Natural killer cell (primary cell): ENCODE measurements at regions not wholly inside any gene's neighbourhood (a gene's known extent, or its start where the extent isn't known, plus 50 kb on each side); places are given as distances from the start of the nearest gene placed in this dataset.

Experiments used
- ATAC-seq, 3 donors: fragments of 150-1000 bp in 2 of 3; fragments of 200-7000 bp in 1 of 3; cut with Tn5 transposase; 1 replicate in 1 of 3; 2 replicates in 2 of 3; pipeline ENCODE4 v1.10.0; 2021; ENCODE audit warnings: mild to moderate bottlenecking in 2 of 3, moderate library complexity in 2 of 3
- DNase-seq, 2 donors: peaks; one replicate each; pipeline versions ENCODE4 v3.0.0 to v3.0.0-alpha.2; 2013 to 2021; ENCODE audit warnings: mixed read lengths in 1 of 2
- H3K27ac ChIP-seq: one replicate; pipeline ENCODE4 v1.5.1; 2013; ENCODE audit warnings: mild to moderate bottlenecking, low read length
- H3K27me3 ChIP-seq: one replicate; pipeline ENCODE4 v1.6.1; 2013; ENCODE audit warnings: low read length; ENCODE audit not compliant: control insufficient read depth, insufficient read depth
- H3K36me3 ChIP-seq: one replicate; pipeline ENCODE4 v1.6.1; 2013; ENCODE audit warnings: low read length; ENCODE audit not compliant: control insufficient read depth, insufficient read depth
- H3K4me1 ChIP-seq: one replicate; pipeline ENCODE4 v1.6.1; 2013; ENCODE audit warnings: low read length; ENCODE audit not compliant: control insufficient read depth, insufficient read depth
- H3K4me3 ChIP-seq: one replicate; pipeline ENCODE4 v1.5.1; 2013; ENCODE audit warnings: low read length
- H3K9me3 ChIP-seq: one replicate; pipeline ENCODE4 v1.6.1; 2013; ENCODE audit warnings: low read length; ENCODE audit not compliant: control insufficient read depth, insufficient read depth
- H3K27ac Mint-ChIP-seq, 2 donors: one replicate each; pipeline ENCODE4 v1.8.0; 2022; ENCODE audit warnings: mild to moderate bottlenecking in 2 of 2, mixed read lengths in 2 of 2, moderate library complexity in 1 of 2
- H3K27me3 Mint-ChIP-seq, 2 donors: one replicate each; pipeline ENCODE4 v1.8.0; 2022; ENCODE audit warnings: low read depth in 2 of 2, mixed read lengths in 2 of 2
- H3K36me3 Mint-ChIP-seq: one replicate; pipeline ENCODE4 v1.8.0; 2022; ENCODE audit warnings: mixed read lengths
- H3K4me1 Mint-ChIP-seq, 2 donors: one replicate each; pipeline ENCODE4 v1.8.0; 2022; ENCODE audit warnings: mixed read lengths in 2 of 2
- H3K4me3 Mint-ChIP-seq: one replicate; pipeline ENCODE4 v1.8.0; 2022; ENCODE audit warnings: mild to moderate bottlenecking, moderate library complexity, mixed read lengths
- H3K9me3 Mint-ChIP-seq, 2 donors: one replicate each; pipeline ENCODE4 v1.8.0; 2022; ENCODE audit warnings: mixed read lengths in 2 of 2
- CTCF ChIP-seq: fragments of 200-600 bp; IDR thresholded peaks from one replicate; pipeline ENCODE4 v1.8.0; 2022; ENCODE audit warnings: antibody characterized with exemption
- WGBS: methylation state at CpG from one replicate; pipeline ENCODE4 v1.1.7; 2013; ENCODE audit warnings: missing lambda C conversion rate; ENCODE audit not compliant: insufficient coverage; 5-methylcytosine and 5-hydroxymethylcytosine counted together
- intact Hi-C: fragments of 100-400 bp; cut with micrococcal nuclease; formaldehyde crosslinking; loops from one replicate; pipeline ENCODE4 v1.14.2; 2022

- Mint-ChIP-seq H3K4me3 (no peak overlapping the region), H3K4me1 (no peaks in the 10 kb centered on the region), H3K27ac (no peak overlapping the region), H3K27me3 (no peaks in the 10 kb centered on the region), H3K36me3 (no peaks in the 10 kb centered on the region), H3K9me3 (no peaks in the 10 kb centered on the region)
- no peak for ATAC-seq
- WGBS = 91% methylated on average over 34 of the region's 34 CpGs
- no peaks in the 10 kb centered on the region for H3K4me1 ChIP-seq
- TF ChIP-seq CTCF = no peak
- H3K9me3 ChIP-seq = no peaks in the 10 kb centered on the region
- no peak for DNase-seq
- H3K4me3 ChIP-seq = no peak overlapping the region
- no peak overlapping the region for H3K27ac ChIP-seq
- intact Hi-C loops = no loop called here
- H3K36me3 ChIP-seq = no peaks in the 10 kb centered on the region
- H3K27me3 ChIP-seq = no peaks in the 10 kb centered on the region
These were observed 81.6 kb downstream of the PHETA1 start for GRCh38 chr12:111287125-111287900.

- WGBS = 88% methylated on average over 5 of the region's 5 CpGs
These were observed 83.7 kb downstream of the PHETA1 start for GRCh38 chr12:111285200-111285599.

GRCh38 chr12:111284709-111285108 lies 84.2 kb downstream of the PHETA1 start:
- Mint-ChIP-seq H3K27ac (no peak overlapping the region), H3K36me3 (no peaks in the 10 kb centered on the region), H3K4me3 (no peak overlapping the region), H3K4me1 (no peaks in the 10 kb centered on the region), H3K9me3 (peaks cover 0 to 3% of the 10 kb centered on the region in 2 donors), H3K27me3 (peaks cover 0 to 4% of the 10 kb centered on the region in 2 donors)
- Histone ChIP-seq H3K9me3 (peaks cover 8% of the 10 kb centered on the region), H3K27me3 (no peaks in the 10 kb centered on the region), H3K36me3 (no peaks in the 10 kb centered on the region), H3K27ac (no peak overlapping the region), H3K4me3 (no peak overlapping the region), H3K4me1 (no peaks in the 10 kb centered on the region)
- 73% methylated on average over 11 of the region's 11 CpGs for WGBS
- intact Hi-C loops = no loop called here
- DNase-seq (no peak), ATAC-seq (no peak)
- no peak for TF ChIP-seq CTCF

More at GRCh38 chr12:111285200-111285599, 83.7 kb downstream of the PHETA1 start:
- ATAC-seq (no peak), DNase-seq (no peak)
- Histone ChIP-seq H3K9me3 (peaks cover 8% of the 10 kb centered on the region), H3K4me3 (no peak overlapping the region), H3K4me1 (no peaks in the 10 kb centered on the region), H3K27ac (no peak overlapping the region), H3K36me3 (no peaks in the 10 kb centered on the region), H3K27me3 (no peaks in the 10 kb centered on the region)
- Mint-ChIP-seq H3K4me3 (no peak overlapping the region), H3K27me3 (peaks cover 0 to 4% of the 10 kb centered on the region in 2 donors), H3K4me1 (no peaks in the 10 kb centered on the region), H3K27ac (no peak overlapping the region), H3K9me3 (peaks cover 0 to 3% of the 10 kb centered on the region in 2 donors), H3K36me3 (no peaks in the 10 kb centered on the region)
- intact Hi-C loops = no loop called here
- TF ChIP-seq CTCF = no peak

GRCh38 chr12:111283966-111284365 lies 84.9 kb downstream of the PHETA1 start:
- ATAC-seq = no peak
- H3K27me3 Mint-ChIP-seq = peaks cover 4% of the 10 kb centered on the region in 2 donors
- Histone ChIP-seq H3K27ac (no peak overlapping the region), H3K4me1 (no peaks in the 10 kb centered on the region), H3K36me3 (no peaks in the 10 kb centered on the region), H3K9me3 (peaks cover 8% of the 10 kb centered on the region), H3K27me3 (no peaks in the 10 kb centered on the region), H3K4me3 (no peak overlapping the region)
- no peak overlapping the region for H3K27ac Mint-ChIP-seq
- intact Hi-C loops = no loop called here
- no peak overlapping the region for H3K4me3 Mint-ChIP-seq
- DNase-seq = no peak
- peaks cover 0 to 3% of the 10 kb centered on the region in 2 donors for H3K9me3 Mint-ChIP-seq
- TF ChIP-seq CTCF = no peak
- no peaks in the 10 kb centered on the region for H3K36me3 Mint-ChIP-seq
- H3K4me1 Mint-ChIP-seq = no peaks in the 10 kb centered on the region
- whole genome bisulfite sequencing = 96% methylated on average over 5 of the region's 5 CpGs
